ENCODE measurements at regions not wholly inside any gene's neighbourhood (a gene's known extent, or its start where the extent isn't known, plus 50 kb on each side); places are given as distances from the start of the nearest gene placed in this dataset.
"Not testable (repeated sequence)": the region's sequence is repeated elsewhere in the genome, so short reads cannot be mapped to it uniquely, and the experiment has no call there.

DNA sequence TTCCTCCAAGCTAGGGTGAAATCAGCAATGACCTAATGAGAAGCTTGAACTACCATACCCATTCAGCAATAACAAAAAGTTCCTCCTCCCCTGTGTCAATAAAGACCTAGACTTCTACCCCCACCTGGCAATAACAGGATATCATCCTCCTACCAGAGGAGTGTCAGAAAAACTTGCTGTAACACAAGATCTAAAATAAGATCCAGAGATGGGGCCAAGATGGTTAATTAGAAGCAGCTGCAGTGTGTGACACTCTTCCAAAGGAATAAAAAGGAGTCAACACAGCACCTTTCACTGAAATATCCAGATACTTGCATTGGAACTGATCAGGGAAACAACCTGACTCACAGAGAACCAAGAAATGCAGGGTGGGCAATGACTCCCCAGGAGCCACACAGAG is 84.4 kb upstream of the ARHGAP42 start:
- Histone ChIP-seq H3K4me3 (ENCODE audit: low read depth, low read length) (no peak overlapping the region), H3K27me3 (ENCODE audit: control insufficient read depth, insufficient read depth, low read length) (no peaks in the 10 kb centered on the region), H3K36me3 (ENCODE audit: control insufficient read depth, insufficient read depth, low read length) (no peaks in the 10 kb centered on the region)
- DNase-seq (ENCODE audit: low read depth) (no peak), FAIRE-seq (no peak)
- TF ChIP-seq, protein P1, sequence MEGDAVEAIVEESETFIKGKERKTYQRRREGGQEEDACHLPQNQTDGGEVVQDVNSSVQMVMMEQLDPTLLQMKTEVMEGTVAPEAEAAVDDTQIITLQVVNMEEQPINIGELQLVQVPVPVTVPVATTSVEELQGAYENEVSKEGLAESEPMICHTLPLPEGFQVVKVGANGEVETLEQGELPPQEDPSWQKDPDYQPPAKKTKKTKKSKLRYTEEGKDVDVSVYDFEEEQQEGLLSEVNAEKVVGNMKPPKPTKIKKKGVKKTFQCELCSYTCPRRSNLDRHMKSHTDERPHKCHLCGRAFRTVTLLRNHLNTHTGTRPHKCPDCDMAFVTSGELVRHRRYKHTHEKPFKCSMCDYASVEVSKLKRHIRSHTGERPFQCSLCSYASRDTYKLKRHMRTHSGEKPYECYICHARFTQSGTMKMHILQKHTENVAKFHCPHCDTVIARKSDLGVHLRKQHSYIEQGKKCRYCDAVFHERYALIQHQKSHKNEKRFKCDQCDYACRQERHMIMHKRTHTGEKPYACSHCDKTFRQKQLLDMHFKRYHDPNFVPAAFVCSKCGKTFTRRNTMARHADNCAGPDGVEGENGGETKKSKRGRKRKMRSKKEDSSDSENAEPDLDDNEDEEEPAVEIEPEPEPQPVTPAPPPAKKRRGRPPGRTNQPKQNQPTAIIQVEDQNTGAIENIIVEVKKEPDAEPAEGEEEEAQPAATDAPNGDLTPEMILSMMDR (IDR thresholded peaks at IDR 0.05; ENCODE audit: insufficient read depth, low read length, severe bottlenecking) = no peak

DNA sequence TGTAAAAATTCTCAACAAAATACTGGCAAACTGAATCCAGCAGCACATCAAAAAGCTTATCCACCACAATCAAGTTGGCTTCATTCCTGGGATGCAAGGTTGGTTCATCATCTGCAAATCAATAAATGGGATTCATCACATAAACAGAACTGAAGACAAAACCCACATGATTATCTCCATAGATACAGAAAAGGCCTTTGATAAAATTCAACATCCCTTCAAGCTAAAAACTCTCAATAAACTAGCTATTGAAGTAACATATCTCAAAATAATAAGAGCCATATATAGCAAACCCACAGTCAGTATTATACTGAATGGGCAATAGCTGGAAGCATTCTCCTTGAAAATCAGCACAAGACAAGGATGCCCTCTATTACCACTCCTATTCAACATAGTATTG is 79.3 kb upstream of the ARHGAP42 start:
- H3K27me3 ChIP-seq (ENCODE audit: control insufficient read depth, insufficient read depth, low read length); H3K4me3 ChIP-seq (ENCODE audit: low read depth, low read length); DNase-seq (ENCODE audit: low read depth); FAIRE-seq; H3K36me3 ChIP-seq (ENCODE audit: control insufficient read depth, insufficient read depth, low read length): not testable (repeated sequence)

DNA sequence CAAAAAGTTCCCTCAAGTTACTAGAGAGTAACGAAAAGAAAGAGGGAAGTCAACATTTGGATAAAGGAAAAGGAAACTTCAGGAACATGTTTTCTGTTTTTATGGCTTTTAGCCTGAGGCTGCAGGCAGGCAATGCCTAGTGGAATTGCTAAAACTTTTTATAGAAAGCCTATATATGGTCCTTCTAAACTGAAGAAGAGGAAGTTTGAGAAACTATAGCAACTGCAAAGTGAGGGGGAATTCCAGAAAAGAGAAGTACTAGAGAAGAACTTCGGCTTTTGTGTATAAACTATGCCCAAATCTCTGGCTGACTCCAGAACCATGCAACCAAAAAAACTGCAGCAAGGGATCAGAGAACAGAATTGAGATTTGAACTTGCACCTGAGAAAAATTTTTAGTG is 74.3 kb upstream of the ARHGAP42 start:
- FAIRE-seq (no peak), DNase-seq (ENCODE audit: low read depth) (no peak)
- TF ChIP-seq, protein P1 (IDR thresholded peaks at IDR 0.05; ENCODE audit: insufficient read depth, low read length, severe bottlenecking) = no peak
- H3K4me3 ChIP-seq (ENCODE audit: low read depth, low read length) = no peak overlapping the region
- no peaks in the 10 kb centered on the region for H3K27me3 ChIP-seq (ENCODE audit: control insufficient read depth, insufficient read depth, low read length)
- no peaks in the 10 kb centered on the region for H3K36me3 ChIP-seq (ENCODE audit: control insufficient read depth, insufficient read depth, low read length)

DNA sequence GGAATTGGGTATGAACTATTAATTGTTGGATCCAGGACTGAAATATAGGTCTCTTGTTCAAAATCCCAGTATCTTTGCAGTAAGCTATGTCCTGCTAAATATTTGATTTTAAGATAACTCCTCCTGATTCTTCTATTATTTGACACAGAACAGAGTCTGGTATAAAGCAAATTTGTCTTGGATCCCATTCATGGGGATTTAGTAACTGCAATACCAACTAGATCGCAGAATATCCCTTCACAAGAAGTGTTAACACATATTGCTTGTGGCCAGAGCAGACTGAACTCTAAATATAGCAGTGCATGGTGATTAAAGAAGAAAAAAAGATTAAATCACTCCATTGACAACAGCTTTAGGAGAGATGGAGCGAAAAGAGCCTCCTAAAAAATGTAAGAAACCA is 68.2 kb upstream of the ARHGAP42 start:
- no peaks in the 10 kb centered on the region for H3K27me3 ChIP-seq (ENCODE audit: control insufficient read depth, insufficient read depth, low read length)
- FAIRE-seq = no peak
- no peak overlapping the region for H3K4me3 ChIP-seq (ENCODE audit: low read depth, low read length)
- DNase-seq (ENCODE audit: low read depth) = no peak
- H3K36me3 ChIP-seq (ENCODE audit: control insufficient read depth, insufficient read depth, low read length) = no peaks in the 10 kb centered on the region
- TF ChIP-seq, protein P1 (IDR thresholded peaks at IDR 0.05; ENCODE audit: insufficient read depth, low read length, severe bottlenecking) = no peak

DNA sequence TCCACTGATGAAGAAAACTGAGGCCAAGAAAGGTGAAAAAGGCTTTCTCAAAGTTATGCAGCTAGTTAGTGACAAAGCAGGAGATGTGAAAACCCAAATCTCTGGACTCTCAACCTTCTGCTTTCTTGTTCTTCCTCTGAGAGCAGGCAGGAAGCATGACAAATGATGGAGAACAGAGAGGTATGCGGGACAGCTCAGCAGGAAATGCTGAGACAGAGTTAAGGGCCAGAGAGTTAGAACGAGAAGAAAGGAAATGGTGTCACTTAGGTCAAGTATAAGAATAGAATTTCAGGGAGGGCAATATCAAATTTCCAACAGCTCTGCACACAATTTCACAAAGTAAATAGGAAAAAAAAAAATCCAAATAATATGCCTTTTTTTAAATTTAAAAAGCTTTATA is 67.6 kb upstream of the ARHGAP42 start:
- TF ChIP-seq, protein P1 (IDR thresholded peaks at IDR 0.05; ENCODE audit: insufficient read depth, low read length, severe bottlenecking) = no peak
- FAIRE-seq = no peak

DNA sequence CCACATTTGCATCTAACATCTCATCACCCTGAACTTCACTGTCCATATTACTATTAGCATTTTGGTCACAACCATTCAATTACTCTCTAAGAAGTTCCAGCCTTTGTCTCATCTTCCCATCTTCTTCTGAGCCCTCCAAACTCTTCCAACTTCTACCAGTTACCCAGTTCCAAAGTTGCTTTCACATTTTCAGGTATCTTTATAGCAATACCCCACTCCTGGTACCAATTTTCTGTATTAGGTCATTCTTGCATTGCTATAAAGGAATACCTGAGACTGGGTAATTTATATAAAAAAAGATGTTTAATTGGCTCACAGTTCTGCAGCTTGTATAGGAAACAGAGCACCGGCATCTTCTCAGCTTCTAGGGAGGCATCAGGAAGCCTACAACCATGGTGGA is 64.7 kb upstream of the ARHGAP42 start:
- no peaks in the 10 kb centered on the region for H3K36me3 ChIP-seq (ENCODE audit: control insufficient read depth, insufficient read depth, low read length)
- TF ChIP-seq, protein P1 (IDR thresholded peaks at IDR 0.05; ENCODE audit: insufficient read depth, low read length, severe bottlenecking) = no peak
- H3K27me3 ChIP-seq (ENCODE audit: control insufficient read depth, insufficient read depth, low read length) = no peaks in the 10 kb centered on the region
- no peak overlapping the region for H3K4me3 ChIP-seq (ENCODE audit: low read depth, low read length)
- no peak for FAIRE-seq
- DNase-seq (ENCODE audit: low read depth) = no peak

More for the DNA sequence above, 67.6 kb upstream of the ARHGAP42 start:
- no peaks in the 10 kb centered on the region for H3K36me3 ChIP-seq (ENCODE audit: control insufficient read depth, insufficient read depth, low read length)
- H3K27me3 ChIP-seq (ENCODE audit: control insufficient read depth, insufficient read depth, low read length) = no peaks in the 10 kb centered on the region
- DNase-seq (ENCODE audit: low read depth) = peak; percentile 62
- H3K4me3 ChIP-seq (ENCODE audit: low read depth, low read length) = no peak overlapping the region
